Mesodermal cell (in vitro differentiated cells): ENCODE measurements at regions not wholly inside any gene's neighbourhood (a gene's known extent, or its start where the extent isn't known, plus 50 kb on each side); places are given as distances from the start of the nearest gene placed in this dataset.

ENCODE experiments used
- H3K27ac ChIP-seq: 2 replicates; pipeline ENCODE4 v1.7.0; 2013; ENCODE audit warnings: mild to moderate bottlenecking, low read depth, low read length, moderate library complexity; ENCODE audit not compliant: severe bottlenecking
- H3K36me3 ChIP-seq: 2 replicates; pipeline ENCODE4 v1.7.1; 2013; ENCODE audit warnings: mild to moderate bottlenecking, low read length, moderate library complexity; ENCODE audit not compliant: control insufficient read depth, insufficient read depth
- H3K4me1 ChIP-seq: one replicate; pipeline ENCODE4 v1.7.1; 2013; ENCODE audit warnings: mild to moderate bottlenecking, low read length; ENCODE audit not compliant: insufficient read depth, control insufficient read depth, poor library complexity, severe bottlenecking
- H3K4me3 ChIP-seq: 2 replicates; pipeline ENCODE4 v1.7.0; 2013; ENCODE audit warnings: low read length, control low read depth, mild to moderate bottlenecking; ENCODE audit not compliant: insufficient read depth, poor library complexity, severe bottlenecking; ENCODE audit errors: extremely low read depth
- H3K9me3 ChIP-seq: 2 replicates; pipeline ENCODE4 v1.7.1; 2013; ENCODE audit warnings: mild to moderate bottlenecking, low read length, moderate library complexity; ENCODE audit not compliant: control insufficient read depth
- WGBS, 2 experiments: methylation state at CpG; one replicate each; pipeline ENCODE4 v1.1.5; 2013; ENCODE audit warnings: missing lambda C conversion rate in 2 of 2; ENCODE audit not compliant: insufficient coverage in 2 of 2; 5-methylcytosine and 5-hydroxymethylcytosine counted together

- WGBS, 2 experiments, result 95 to 97% methylated on average over 2 to 3 of the region's 3 CpGs
- H3K27ac ChIP-seq, result no peak overlapping the region
- no peak overlapping the region for H3K4me3 ChIP-seq
- no peaks in the 10 kb centered on the region for H3K4me1 ChIP-seq
- H3K36me3 ChIP-seq, result no peaks in the 10 kb centered on the region
- H3K9me3 ChIP-seq, result no peaks in the 10 kb centered on the region
Observed at GRCh38 chr5:28468166-28468565, 1429.8 kb upstream of the CDH9 start.

GRCh38 chr5:28463728-28464127 lies 1425.3 kb upstream of the CDH9 start:
- Histone ChIP-seq H3K36me3 (no peaks in the 10 kb centered on the region), H3K27ac (no peak overlapping the region), H3K4me1 (no peaks in the 10 kb centered on the region), H3K4me3 (no peak overlapping the region), H3K9me3 (no peaks in the 10 kb centered on the region)
- no CpG with 5 or more reads among the region's 4 CpGs for WGBS, 2 experiments

GRCh38 chr5:28451483-28451882 lies 1413.1 kb upstream of the CDH9 start:
- Histone ChIP-seq H3K4me3 (no peak overlapping the region), H3K27ac (no peak overlapping the region), H3K36me3 (no peaks in the 10 kb centered on the region), H3K9me3 (no peaks in the 10 kb centered on the region), H3K4me1 (no peaks in the 10 kb centered on the region)

- WGBS, 2 experiments, result no CpG with 5 or more reads among the region's 3 CpGs
- Histone ChIP-seq H3K36me3 (no peaks in the 10 kb centered on the region), H3K27ac (no peak overlapping the region), H3K4me1 (no peaks in the 10 kb centered on the region), H3K9me3 (no peaks in the 10 kb centered on the region), H3K4me3 (no peak overlapping the region)
Observed at GRCh38 chr5:28450997-28451396, 1412.6 kb upstream of the CDH9 start.

- H3K27ac ChIP-seq, result no peak overlapping the region
- H3K36me3 ChIP-seq, result no peaks in the 10 kb centered on the region
- H3K4me3 ChIP-seq, result no peak overlapping the region
- H3K9me3 ChIP-seq, result peaks cover 4% of the 10 kb centered on the region
- 92 to 100% methylated on average over 1 to 3 of the region's 4 CpGs for WGBS, 2 experiments
- H3K4me1 ChIP-seq, result no peaks in the 10 kb centered on the region
Observed at GRCh38 chr5:28448791-28449190, 1410.4 kb upstream of the CDH9 start.

- Histone ChIP-seq H3K4me1 (no peaks in the 10 kb centered on the region), H3K36me3 (no peaks in the 10 kb centered on the region), H3K27ac (no peak overlapping the region), H3K9me3 (peaks cover 7% of the 10 kb centered on the region), H3K4me3 (no peak overlapping the region)
- 81 to 94% methylated on average over 3 to 4 of the region's 5 CpGs for WGBS, 2 experiments
Observed at GRCh38 chr5:28430565-28431178, 1392.3 kb upstream of the CDH9 start.

DNA sequence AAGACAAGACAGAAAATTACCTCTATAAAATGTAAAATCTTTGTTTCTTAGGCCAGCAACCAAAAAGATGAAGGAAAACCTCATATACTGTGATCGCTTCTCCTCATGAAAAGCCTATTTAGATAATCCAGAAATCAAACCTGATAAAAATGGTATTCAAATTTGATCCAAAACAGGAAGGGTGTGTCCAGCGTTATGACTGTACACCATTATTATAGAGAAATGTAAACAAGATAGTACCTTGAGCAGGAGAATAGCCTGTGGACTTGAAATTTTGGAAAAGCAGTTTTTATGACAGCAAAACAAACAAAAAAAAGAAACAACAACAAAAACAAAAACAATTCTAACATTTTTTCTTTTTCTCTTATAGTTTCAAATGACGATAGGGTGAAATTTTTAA lies 1382.8 kb upstream of the CDH9 start:
- peaks cover 1% of the 10 kb centered on the region for H3K9me3 ChIP-seq
- 100% methylated on average over 1 of the region's 3 CpGs; no CpG with 5 or more reads in 1 of the 2 experiments for WGBS, 2 experiments
- no peaks in the 10 kb centered on the region for H3K4me1 ChIP-seq

DNA sequence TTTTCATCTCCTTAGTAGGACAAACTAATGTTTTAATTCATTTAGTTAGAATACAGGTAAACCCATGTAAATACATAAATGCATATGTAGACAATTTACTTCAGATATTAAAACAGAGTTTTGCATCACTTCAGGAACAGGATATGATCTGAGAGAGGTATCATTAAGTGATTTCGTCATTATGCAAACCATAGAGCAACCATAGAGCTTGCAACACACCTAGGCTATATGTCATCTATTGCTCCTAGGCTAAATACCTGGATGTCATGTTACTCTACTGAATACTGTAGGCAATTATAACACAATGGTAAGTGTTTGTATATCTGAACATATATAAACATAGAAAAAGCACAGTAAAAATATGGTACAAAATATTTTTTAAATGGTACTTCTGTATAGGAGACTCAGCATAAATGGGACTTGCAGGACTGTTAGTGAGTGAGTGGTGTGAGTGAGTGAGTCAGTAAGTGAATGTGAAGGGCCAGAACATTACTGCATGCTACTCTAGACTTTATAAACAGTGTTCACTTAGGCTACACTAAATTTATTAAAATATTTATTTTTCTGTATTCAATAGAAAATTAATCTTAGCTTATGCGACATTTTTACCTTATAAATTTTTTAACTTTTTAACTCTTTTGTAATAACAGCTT lies 1377.5 kb upstream of the CDH9 start:
- Histone ChIP-seq H3K4me1 (no peaks in the 10 kb centered on the region), H3K27ac (no peak overlapping the region), H3K9me3 (no peaks in the 10 kb centered on the region), H3K36me3 (no peaks in the 10 kb centered on the region), H3K4me3 (no peak overlapping the region)
- no CpG with 5 or more reads among the region's 2 CpGs for WGBS, 2 experiments

More for the DNA sequence above, 1382.8 kb upstream of the CDH9 start:
- H3K27ac ChIP-seq, result no peak overlapping the region
- H3K4me3 ChIP-seq, result no peak overlapping the region
- no peaks in the 10 kb centered on the region for H3K36me3 ChIP-seq

GRCh38 chr5:28414619-28415018 lies 1376.2 kb upstream of the CDH9 start:
- Histone ChIP-seq H3K4me3 (no peak overlapping the region), H3K4me1 (no peaks in the 10 kb centered on the region), H3K36me3 (no peaks in the 10 kb centered on the region), H3K9me3 (peaks cover under 1% of the 10 kb centered on the region), H3K27ac (no peak overlapping the region)
- WGBS, 2 experiments, result no CpG with 5 or more reads among the region's 1 CpG

- H3K4me1 ChIP-seq, result no peaks in the 10 kb centered on the region
- peak overlapping the region; percentile 20 for H3K27ac ChIP-seq
- no peaks in the 10 kb centered on the region for H3K36me3 ChIP-seq
- peaks cover 3% of the 10 kb centered on the region for H3K9me3 ChIP-seq
- H3K4me3 ChIP-seq, result no peak overlapping the region
Observed at GRCh38 chr5:28408651-28409050, 1370.3 kb upstream of the CDH9 start.

GRCh38 chr5:28408186-28408585 lies 1369.8 kb upstream of the CDH9 start:
- no peaks in the 10 kb centered on the region for H3K36me3 ChIP-seq
- peak overlapping the region; percentile 20 for H3K27ac ChIP-seq
- WGBS, 2 experiments, result no CpG with 5 or more reads among the region's 3 CpGs
- no peak overlapping the region for H3K4me3 ChIP-seq
- peaks cover 3% of the 10 kb centered on the region for H3K9me3 ChIP-seq
- H3K4me1 ChIP-seq, result no peaks in the 10 kb centered on the region
